ENCODE measurements at regions not wholly inside any gene's neighbourhood (a gene's known extent, or its start where the extent isn't known, plus 50 kb on each side); places are given as distances from the start of the nearest gene placed in this dataset.

GRCh38 chr6:132959639-132960326 is 145.4 kb downstream of the RPS12 start:
- TF ChIP-seq YY1 (IDR thresholded peaks at IDR 0.05; ENCODE audit: insufficient read depth, insufficient read length) (no peak), SUZ12 (IDR thresholded peaks at IDR 0.05; ENCODE audit: extremely low read depth, insufficient read depth, insufficient read length) (no peak)

All from NT2/D1 (cell line).